H1 (cell line): ENCODE measurements at regions not wholly inside any gene's neighbourhood (a gene's known extent, or its start where the extent isn't known, plus 50 kb on each side); places are given as distances from the start of the nearest gene placed in this dataset.

Experiments used
- CTCF ChIA-PET: fragments of 300-600 bp; sonication (Branson Sonifier 250); formaldehyde crosslinking; loops from one replicate; lab custom pipeline; 2021; ENCODE audit not compliant: partially characterized antibody; lab: Charles Lee
- POLR2A ChIA-PET: fragments of 300-600 bp; sonication (Branson Sonifier 250); formaldehyde crosslinking; loops from one replicate; lab custom pipeline; 2021; ENCODE audit warnings: inconsistent platforms; ENCODE audit not compliant: partially characterized antibody; lab: Charles Lee
- DNase-seq, 2 experiments: peaks; one replicate each; pipeline versions ENCODE4 v3.0.0 to v3.0.0-alpha.2; 2010 to 2022; ENCODE audit warnings: low spot score in 2 of 2, low read depth in 1 of 2, mixed read lengths in 1 of 2
- FAIRE-seq: peaks from 2 replicates; lab custom pipeline; 2011; peaks lifted over from hg19 to GRCh38; lab: Jason Lieb, UNC
- H2AFZ ChIP-seq: 2 replicates; pipeline ENCODE4 v1.8.1; 2012; ENCODE audit warnings: low read length, inconsistent platforms
- H2AK5ac ChIP-seq: 2 replicates; pipeline ENCODE4 v1.6.1; 2013; ENCODE audit warnings: low read depth, low read length
- H2BK120ac ChIP-seq: replicated peaks from 2 replicates; pipeline ENCODE3; 2013; ENCODE audit warnings: low read depth, low read length, inconsistent platforms
- H2BK12ac ChIP-seq: 2 replicates; pipeline ENCODE4 v1.6.1; 2013; ENCODE audit warnings: low read depth, low read length
- H2BK15ac ChIP-seq: 2 replicates; pipeline ENCODE4 v1.6.1; 2013; ENCODE audit warnings: low read length
- H2BK20ac ChIP-seq: 2 replicates; pipeline ENCODE4 v1.6.1; 2013; ENCODE audit warnings: low read length
- H2BK5ac ChIP-seq: 2 replicates; pipeline ENCODE4 v1.6.1; 2013; ENCODE audit warnings: low read depth, low read length
- H3K14ac ChIP-seq: 2 replicates; pipeline ENCODE4 v1.6.1; 2013; ENCODE audit warnings: inconsistent platforms; ENCODE audit not compliant: insufficient read length
- H3K18ac ChIP-seq: 2 replicates; pipeline ENCODE4 v1.6.1; 2013; ENCODE audit warnings: low read length; ENCODE audit errors: extremely low read depth
- H3K23ac ChIP-seq: 2 replicates; pipeline ENCODE4 v1.6.1; 2013; ENCODE audit warnings: inconsistent platforms; ENCODE audit not compliant: insufficient read length
- H3K23me2 ChIP-seq: 2 replicates; pipeline ENCODE4 v1.6.1; 2013; ENCODE audit warnings: low read depth, low read length
- H3K27ac ChIP-seq: 2 replicates; pipeline ENCODE4 v1.6.1; 2011; ENCODE audit warnings: low read depth, low read length, inconsistent platforms
- H3K27me3 ChIP-seq, 4 experiments: replicated peaks in 1 of 4; 1 replicate in 1 of 4; 2 replicates in 3 of 4; pipeline versions ENCODE4 v1.6.1 to v1.8.1; 2011 to 2013; ENCODE audit warnings: low read length in 3 of 4, mild to moderate bottlenecking in 3 of 4, inconsistent platforms in 2 of 4, mixed read lengths in 2 of 4, moderate library complexity in 1 of 4; ENCODE audit not compliant: control insufficient read depth in 3 of 4, insufficient read depth in 3 of 4; ENCODE audit errors: extremely low read depth in 1 of 4
- H3K36me3 ChIP-seq, 4 experiments: 2 replicates each; pipeline versions ENCODE4 v1.6.1 to v1.8.1; 2011 to 2013; ENCODE audit warnings: mild to moderate bottlenecking in 4 of 4, low read length in 3 of 4, moderate library complexity in 2 of 4, control low read depth in 1 of 4, inconsistent platforms in 1 of 4; ENCODE audit not compliant: insufficient read depth in 4 of 4, control insufficient read depth in 2 of 4
- H3K4ac ChIP-seq: replicated peaks from 2 replicates; pipeline ENCODE3; 2013; ENCODE audit warnings: low read length, low read depth, mixed read lengths, inconsistent platforms; ENCODE audit not compliant: insufficient read length
- H3K4me1 ChIP-seq, 4 experiments: replicated peaks in 1 of 4; 1 replicate in 1 of 4; 2 replicates in 3 of 4; pipeline versions ENCODE4 v1.6.1 to v1.8.1; 2011 to 2013; ENCODE audit warnings: low read length in 3 of 4, inconsistent platforms in 2 of 4, mixed read lengths in 1 of 4; ENCODE audit not compliant: insufficient read depth in 4 of 4, control insufficient read depth in 3 of 4
- H3K4me2 ChIP-seq, 2 experiments: 2 replicates each; pipeline versions ENCODE4 v1.6.1 to v1.8.1; 2011 to 2013; ENCODE audit warnings: low read depth in 2 of 2, low read length in 2 of 2, control low read depth in 1 of 2, inconsistent platforms in 1 of 2, mild to moderate bottlenecking in 1 of 2; ENCODE audit not compliant: insufficient read depth in 1 of 2
- H3K4me3 ChIP-seq, 4 experiments: fragments of 200-600, 300-600 bp in 1 of 4; sonication (generic), shearing (Covaris generic), sonication (Bioruptor Twin) in 1 of 4; 2 replicates each; pipeline versions ENCODE4 v1.5.1 to v1.8.1; 2011 to 2016; ENCODE audit warnings: low read length in 4 of 4, low read depth in 3 of 4, control low read depth in 2 of 4, inconsistent platforms in 2 of 4, mild to moderate bottlenecking in 2 of 4, mixed read lengths in 1 of 4, moderate library complexity in 1 of 4; ENCODE audit not compliant: insufficient read depth in 2 of 4; ENCODE audit errors: extremely low read depth in 1 of 4
- H3K56ac ChIP-seq: replicated peaks from 2 replicates; pipeline ENCODE3; 2013; ENCODE audit warnings: low read depth, mild to moderate bottlenecking, mixed read lengths, low read length, inconsistent platforms; ENCODE audit not compliant: insufficient read length
- H3K79me1 ChIP-seq: 2 replicates; pipeline ENCODE4 v1.6.1; 2013; ENCODE audit warnings: low read depth, low read length, control low read depth
- H3K79me2 ChIP-seq, 2 experiments: 2 replicates each; pipeline versions ENCODE4 v1.6.1 to v1.8.1; 2012 to 2013; ENCODE audit warnings: low read length in 2 of 2, mild to moderate bottlenecking in 2 of 2, inconsistent platforms in 1 of 2; ENCODE audit not compliant: insufficient read depth in 2 of 2, control insufficient read depth in 1 of 2
- H3K9ac ChIP-seq, 4 experiments: replicated peaks in 1 of 4; 1 replicate in 1 of 4; 2 replicates in 3 of 4; pipeline versions ENCODE4 v1.6.1 to v1.8.1; 2011 to 2013; ENCODE audit warnings: low read depth in 3 of 4, low read length in 3 of 4, control low read depth in 2 of 4, mild to moderate bottlenecking in 2 of 4, moderate library complexity in 2 of 4, inconsistent platforms in 1 of 4; ENCODE audit errors: extremely low read depth in 1 of 4
- H3K9me3 ChIP-seq, 2 experiments: 2 replicates each; pipeline versions ENCODE4 v1.6.1 to v1.8.1; 2012 to 2013; ENCODE audit warnings: mild to moderate bottlenecking in 2 of 2, moderate library complexity in 2 of 2, control low read depth in 1 of 2, inconsistent platforms in 1 of 2, low read depth in 1 of 2, low read length in 1 of 2, mixed read lengths in 1 of 2; ENCODE audit not compliant: insufficient read depth in 2 of 2
- H4K20me1 ChIP-seq, 2 experiments: replicated peaks in 1 of 2; 2 replicates each; pipeline versions ENCODE3 to v1.8.1; 2011 to 2013; ENCODE audit warnings: inconsistent platforms in 2 of 2, low read length in 2 of 2, mild to moderate bottlenecking in 1 of 2; ENCODE audit not compliant: insufficient read depth in 2 of 2, control insufficient read depth in 1 of 2
- H4K5ac ChIP-seq: 2 replicates; pipeline ENCODE4 v1.6.1; 2013; ENCODE audit warnings: low read length, low read depth, mixed read lengths, inconsistent platforms; ENCODE audit not compliant: insufficient read length
- H4K8ac ChIP-seq: 2 replicates; pipeline ENCODE4 v1.8.0; 2013; ENCODE audit warnings: mild to moderate bottlenecking, moderate library complexity, low read length, inconsistent platforms; ENCODE audit not compliant: insufficient read depth; ENCODE audit errors: extremely low read depth
- H4K91ac ChIP-seq: replicated peaks from 2 replicates; pipeline ENCODE3; 2013; ENCODE audit warnings: low read length, mixed read lengths, inconsistent platforms; ENCODE audit not compliant: insufficient read length
- CHD1 ChIP-seq: IDR thresholded peaks from 2 replicates; pipeline ENCODE4 v1.6.1; 2012; ENCODE audit warnings: low read depth, low read length, improper control_type of control experiment
- CTCF ChIP-seq, 3 experiments: IDR thresholded peaks; 1 replicate in 2 of 3; 2 replicates in 1 of 3; pipeline versions ENCODE4 v1.5.1 to v1.6.1; 2011; ENCODE audit warnings: low read length in 3 of 3, mild to moderate bottlenecking in 3 of 3, inconsistent platforms in 2 of 3, low read depth in 1 of 3, moderate library complexity in 1 of 3; ENCODE audit not compliant: insufficient read depth in 1 of 3; ENCODE audit errors: control extremely low read depth in 1 of 3
- EGR1 ChIP-seq: IDR thresholded peaks from 2 replicates; pipeline ENCODE4 v1.6.1; 2011; ENCODE audit warnings: low read depth, low read length, borderline replicate concordance
- RFX5 ChIP-seq: IDR thresholded peaks from 2 replicates; pipeline ENCODE4 v1.6.1; 2011; ENCODE audit warnings: low read depth, low read length, improper control_type of control experiment, borderline replicate concordance
- SIX5 ChIP-seq: IDR thresholded peaks from 2 replicates; pipeline ENCODE4 v1.6.1; 2011; ENCODE audit warnings: mild to moderate bottlenecking, low read depth, low read length
- SP4 ChIP-seq: IDR thresholded peaks from 2 replicates; pipeline ENCODE4 v1.6.1; 2012; ENCODE audit warnings: low read length, inconsistent platforms
- WGBS, 2 experiments: shearing (Covaris generic) in 1 of 2; methylation state at CpG; one replicate each; pipeline versions ENCODE4 v1.1.6 to v1.1.7; 2013 to 2015; ENCODE audit warnings: low lambda C conversion rate in 2 of 2, mixed read lengths in 2 of 2, inconsistent platforms in 1 of 2, low coverage in 1 of 2, missing lambda C conversion rate in 1 of 2; ENCODE audit not compliant: insufficient replicate concordance in 2 of 2, insufficient coverage in 1 of 2, insufficient read length in 1 of 2; ENCODE audit errors: extremely low coverage in 1 of 2, missing lambda C conversion rate in 1 of 2; 5-methylcytosine and 5-hydroxymethylcytosine counted together

GRCh38 chr12:14059548-14059947, 78.1 kb upstream of the GRIN2B start:
- Histone ChIP-seq H3K79me1 (no peaks in the 10 kb centered on the region), H2BK15ac (no peak overlapping the region), H3K9ac (no peak overlapping the region), H3K9me3 (no peaks in the 10 kb centered on the region), H3K4me3 (no peak overlapping the region), H4K5ac (no peak overlapping the region), H2BK5ac (no peak overlapping the region), H3K4me2 (no peak overlapping the region), H3K18ac (no peak overlapping the region), H2AK5ac (no peak overlapping the region), H2BK12ac (no peak overlapping the region), H3K56ac (no peak overlapping the region), H3K14ac (no peak overlapping the region), H2AFZ (no peak overlapping the region), H3K23me2 (no peaks in the 10 kb centered on the region), H3K23ac (no peak overlapping the region), H2BK20ac (no peak overlapping the region), H4K8ac (no peak overlapping the region), H3K27me3 (peaks cover 0 to 1% (median 0%) of the 10 kb centered on the region in 4 experiments; a peak in 1 of 7 replicates), H4K20me1 (no peaks in the 10 kb centered on the region), H3K4ac (no peak overlapping the region), H3K79me2 (no peaks in the 10 kb centered on the region), H2BK120ac (no peak overlapping the region), H4K91ac (no peak overlapping the region), H3K36me3 (no peaks in the 10 kb centered on the region), H3K4me1 (no peaks in the 10 kb centered on the region), H3K27ac (no peak overlapping the region)
- TF ChIP-seq SIX5, result no peak
- TF ChIP-seq RFX5, result no peak
- TF ChIP-seq CTCF (IDR thresholded peaks at IDR 0.05; ENCODE audit: control extremely low read depth in 1 of 3, insufficient read depth in 1 of 3, low read depth in 1 of 3, low read length in 3 of 3), result no peak
- TF ChIP-seq CHD1, result no peak
- no peak for TF ChIP-seq SP4
- TF ChIP-seq EGR1, result no peak
- WGBS, 2 experiments, result 96% methylated on average over 2 of the region's 2 CpGs; no CpG with 5 or more reads in 1 of the 2 experiments
- no peak for FAIRE-seq
- ChIA-PET POLR2A (no interaction called here), CTCF (interaction anchor here (0.6 to 1.4 kb wide), 6 partner anchors 11 to 320 kb away, joined by 3 read pairs; no protein-coding TSS in a partner anchor)
- DNase-seq, result no peak
